ENCODE measurements at regions not wholly inside any gene's neighbourhood (a gene's known extent, or its start where the extent isn't known, plus 50 kb on each side); places are given as distances from the start of the nearest gene placed in this dataset.

GRCh38 chr16:85187447-85187846 lies 75.2 kb upstream of the CIBAR2 start:
- H3K4me1 Mint-ChIP-seq (ENCODE audit: unreplicated experiment), result no peaks in the 10 kb centered on the region
- no peak for TF ChIP-seq CTCF (IDR thresholded peaks at IDR 0.05; ENCODE audit: unreplicated experiment)
- peaks cover 14% of the 10 kb centered on the region for H3K27me3 Mint-ChIP-seq (ENCODE audit: unreplicated experiment)
- peaks cover 5% of the 10 kb centered on the region for H3K9me3 Mint-ChIP-seq (ENCODE audit: unreplicated experiment)
- peaks cover 22% of the 10 kb centered on the region for H3K36me3 Mint-ChIP-seq (ENCODE audit: low read depth, unreplicated experiment)
- DNase-seq (ENCODE audit: low spot score), result no peak
- no peak overlapping the region for H3K27ac Mint-ChIP-seq (ENCODE audit: unreplicated experiment)
- no peak overlapping the region for H3K4me3 Mint-ChIP-seq (ENCODE audit: unreplicated experiment)

- peaks cover 14% of the 10 kb centered on the region for H3K27me3 Mint-ChIP-seq (ENCODE audit: unreplicated experiment)
- no peak for DNase-seq (ENCODE audit: low spot score)
- peaks cover 20% of the 10 kb centered on the region for H3K36me3 Mint-ChIP-seq (ENCODE audit: low read depth, unreplicated experiment)
- no peak for TF ChIP-seq CTCF (IDR thresholded peaks at IDR 0.05; ENCODE audit: unreplicated experiment)
- no peak overlapping the region for H3K4me3 Mint-ChIP-seq (ENCODE audit: unreplicated experiment)
- H3K4me1 Mint-ChIP-seq (ENCODE audit: unreplicated experiment), result no peaks in the 10 kb centered on the region
- H3K27ac Mint-ChIP-seq (ENCODE audit: unreplicated experiment), result no peak overlapping the region
- H3K9me3 Mint-ChIP-seq (ENCODE audit: unreplicated experiment), result peaks cover 5% of the 10 kb centered on the region
These were observed 75.6 kb upstream of the CIBAR2 start for GRCh38 chr16:85187886-85188285.

- Mint-ChIP-seq H3K27me3 (ENCODE audit: unreplicated experiment) (peaks cover 12% of the 10 kb centered on the region), H3K27ac (ENCODE audit: unreplicated experiment) (peak overlapping the region; percentile 50), H3K4me1 (ENCODE audit: unreplicated experiment) (no peaks in the 10 kb centered on the region), H3K9me3 (ENCODE audit: unreplicated experiment) (peaks cover 5% of the 10 kb centered on the region), H3K36me3 (ENCODE audit: low read depth, unreplicated experiment) (peaks cover 11% of the 10 kb centered on the region), H3K4me3 (ENCODE audit: unreplicated experiment) (no peak overlapping the region)
- no peak for DNase-seq (ENCODE audit: low spot score)
- TF ChIP-seq CTCF (IDR thresholded peaks at IDR 0.05; ENCODE audit: unreplicated experiment), result no peak
These were observed 76.8 kb upstream of the CIBAR2 start for GRCh38 chr16:85188822-85189672.

- H3K4me3 Mint-ChIP-seq (ENCODE audit: unreplicated experiment), result no peak overlapping the region
- H3K27me3 Mint-ChIP-seq (ENCODE audit: unreplicated experiment), result peaks cover 9% of the 10 kb centered on the region
- DNase-seq (ENCODE audit: low spot score), result no peak
- no peaks in the 10 kb centered on the region for H3K9me3 Mint-ChIP-seq (ENCODE audit: unreplicated experiment)
- no peak for TF ChIP-seq CTCF (IDR thresholded peaks at IDR 0.05; ENCODE audit: unreplicated experiment)
- H3K27ac Mint-ChIP-seq (ENCODE audit: unreplicated experiment), result no peak overlapping the region
- H3K4me1 Mint-ChIP-seq (ENCODE audit: unreplicated experiment), result peaks cover 5% of the 10 kb centered on the region
- no peaks in the 10 kb centered on the region for H3K36me3 Mint-ChIP-seq (ENCODE audit: low read depth, unreplicated experiment)
These were observed 78.3 kb upstream of the CIBAR2 start for GRCh38 chr16:85190572-85190971.

GRCh38 chr16:85191341-85191965 lies 79.2 kb upstream of the CIBAR2 start:
- H3K4me3 Mint-ChIP-seq (ENCODE audit: unreplicated experiment), result no peak overlapping the region
- no peaks in the 10 kb centered on the region for H3K9me3 Mint-ChIP-seq (ENCODE audit: unreplicated experiment)
- no peak overlapping the region for H3K27ac Mint-ChIP-seq (ENCODE audit: unreplicated experiment)
- H3K4me1 Mint-ChIP-seq (ENCODE audit: unreplicated experiment), result peaks cover 5% of the 10 kb centered on the region
- H3K36me3 Mint-ChIP-seq (ENCODE audit: low read depth, unreplicated experiment), result no peaks in the 10 kb centered on the region
- TF ChIP-seq CTCF (IDR thresholded peaks at IDR 0.05; ENCODE audit: unreplicated experiment), result no peak
- peaks cover 9% of the 10 kb centered on the region for H3K27me3 Mint-ChIP-seq (ENCODE audit: unreplicated experiment)
- DNase-seq (ENCODE audit: low spot score), result no peak

Measured in endothelial cell (in vitro differentiated cells).